ENCODE measurements at regions not wholly inside any gene's neighbourhood (a gene's known extent, or its start where the extent isn't known, plus 50 kb on each side); places are given as distances from the start of the nearest gene placed in this dataset.

DNA sequence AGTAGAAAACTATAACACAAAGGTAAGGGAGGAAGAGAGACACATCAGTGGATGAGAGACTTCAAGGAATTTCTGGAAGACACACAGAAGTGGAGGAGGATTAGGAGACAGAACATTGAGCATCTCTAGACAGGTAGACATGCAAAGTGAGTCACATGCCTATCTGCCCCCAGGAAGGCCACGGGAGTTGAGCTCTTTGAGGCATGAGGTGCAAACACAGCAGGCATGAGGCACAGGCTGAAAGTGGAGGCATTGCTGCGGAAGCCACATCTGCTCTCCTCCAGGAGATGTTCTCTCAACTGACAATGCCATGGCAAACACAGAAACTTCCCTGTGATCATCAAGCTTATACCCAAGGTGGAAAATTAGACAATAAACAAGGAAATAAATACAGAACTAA, 481.6 kb upstream of the MYT1L start:
- peaks cover 17% of the 10 kb centered on the region for H3K27me3 Mint-ChIP-seq (ENCODE audit: low read depth, poor library complexity)
- TF ChIP-seq, protein P1, sequence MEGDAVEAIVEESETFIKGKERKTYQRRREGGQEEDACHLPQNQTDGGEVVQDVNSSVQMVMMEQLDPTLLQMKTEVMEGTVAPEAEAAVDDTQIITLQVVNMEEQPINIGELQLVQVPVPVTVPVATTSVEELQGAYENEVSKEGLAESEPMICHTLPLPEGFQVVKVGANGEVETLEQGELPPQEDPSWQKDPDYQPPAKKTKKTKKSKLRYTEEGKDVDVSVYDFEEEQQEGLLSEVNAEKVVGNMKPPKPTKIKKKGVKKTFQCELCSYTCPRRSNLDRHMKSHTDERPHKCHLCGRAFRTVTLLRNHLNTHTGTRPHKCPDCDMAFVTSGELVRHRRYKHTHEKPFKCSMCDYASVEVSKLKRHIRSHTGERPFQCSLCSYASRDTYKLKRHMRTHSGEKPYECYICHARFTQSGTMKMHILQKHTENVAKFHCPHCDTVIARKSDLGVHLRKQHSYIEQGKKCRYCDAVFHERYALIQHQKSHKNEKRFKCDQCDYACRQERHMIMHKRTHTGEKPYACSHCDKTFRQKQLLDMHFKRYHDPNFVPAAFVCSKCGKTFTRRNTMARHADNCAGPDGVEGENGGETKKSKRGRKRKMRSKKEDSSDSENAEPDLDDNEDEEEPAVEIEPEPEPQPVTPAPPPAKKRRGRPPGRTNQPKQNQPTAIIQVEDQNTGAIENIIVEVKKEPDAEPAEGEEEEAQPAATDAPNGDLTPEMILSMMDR (IDR thresholded peaks at IDR 0.05) = no peak
- peaks cover 13% of the 10 kb centered on the region for H3K36me3 Mint-ChIP-seq (ENCODE audit: low read depth)
- peaks cover 55% of the 10 kb centered on the region for H3K9me3 Mint-ChIP-seq
- no peak overlapping the region for H3K4me3 Mint-ChIP-seq
- no peak overlapping the region for H3K27ac Mint-ChIP-seq
- no peaks in the 10 kb centered on the region for H3K4me1 Mint-ChIP-seq
- DNase-seq = no peak

GRCh38 chr2:2812117-2812516, 481.0 kb upstream of the MYT1L start:
- no peaks in the 10 kb centered on the region for H3K4me1 Mint-ChIP-seq
- TF ChIP-seq, protein P1 (IDR thresholded peaks at IDR 0.05) = no peak
- H3K36me3 Mint-ChIP-seq (ENCODE audit: low read depth) = peaks cover 13% of the 10 kb centered on the region
- no peak for DNase-seq
- peaks cover 55% of the 10 kb centered on the region for H3K9me3 Mint-ChIP-seq
- no peak overlapping the region for H3K27ac Mint-ChIP-seq
- no peak overlapping the region for H3K4me3 Mint-ChIP-seq
- H3K27me3 Mint-ChIP-seq (ENCODE audit: low read depth, poor library complexity) = peaks cover 17% of the 10 kb centered on the region

- no peak overlapping the region for H3K27ac Mint-ChIP-seq
- peaks cover 42% of the 10 kb centered on the region for H3K9me3 Mint-ChIP-seq
- no peak for DNase-seq
- H3K4me3 Mint-ChIP-seq = no peak overlapping the region
- peaks cover 13% of the 10 kb centered on the region for H3K36me3 Mint-ChIP-seq (ENCODE audit: low read depth)
- TF ChIP-seq, protein P1 (IDR thresholded peaks at IDR 0.05) = no peak
- no peaks in the 10 kb centered on the region for H3K4me1 Mint-ChIP-seq
- H3K27me3 Mint-ChIP-seq (ENCODE audit: low read depth, poor library complexity) = peaks cover 22% of the 10 kb centered on the region
Observed at GRCh38 chr2:2810504-2810903, 479.4 kb upstream of the MYT1L start.

GRCh38 chr2:2809771-2810170, 478.7 kb upstream of the MYT1L start:
- H3K27ac Mint-ChIP-seq = no peak overlapping the region
- no peak overlapping the region for H3K4me3 Mint-ChIP-seq
- no peak for DNase-seq
- H3K27me3 Mint-ChIP-seq (ENCODE audit: low read depth, poor library complexity) = peaks cover 26% of the 10 kb centered on the region
- TF ChIP-seq, protein P1 (IDR thresholded peaks at IDR 0.05) = no peak
- no peaks in the 10 kb centered on the region for H3K4me1 Mint-ChIP-seq
- H3K9me3 Mint-ChIP-seq = peaks cover 37% of the 10 kb centered on the region
- peaks cover 13% of the 10 kb centered on the region for H3K36me3 Mint-ChIP-seq (ENCODE audit: low read depth)

GRCh38 chr2:2808551-2809058, 477.5 kb upstream of the MYT1L start:
- no peak for DNase-seq
- Mint-ChIP-seq H3K27ac (no peak overlapping the region), H3K4me3 (no peak overlapping the region), H3K9me3 (peaks cover 37% of the 10 kb centered on the region), H3K4me1 (no peaks in the 10 kb centered on the region), H3K27me3 (ENCODE audit: low read depth, poor library complexity) (peaks cover 28% of the 10 kb centered on the region), H3K36me3 (ENCODE audit: low read depth) (peaks cover 4% of the 10 kb centered on the region)
- TF ChIP-seq, protein P1 (IDR thresholded peaks at IDR 0.05) = no peak

GRCh38 chr2:2806711-2807110, 475.6 kb upstream of the MYT1L start:
- peaks cover 27% of the 10 kb centered on the region for H3K27me3 Mint-ChIP-seq (ENCODE audit: low read depth, poor library complexity)
- H3K4me3 Mint-ChIP-seq = no peak overlapping the region
- H3K36me3 Mint-ChIP-seq (ENCODE audit: low read depth) = no peaks in the 10 kb centered on the region
- H3K27ac Mint-ChIP-seq = no peak overlapping the region
- H3K4me1 Mint-ChIP-seq = no peaks in the 10 kb centered on the region
- H3K9me3 Mint-ChIP-seq = peaks cover 39% of the 10 kb centered on the region
- DNase-seq = no peak
- TF ChIP-seq, protein P1 (IDR thresholded peaks at IDR 0.05) = no peak

All from nephron progenitor cell (in vitro differentiated cells).